Fibroblast of peridontal ligament (primary cell): ENCODE measurements at regions not wholly inside any gene's neighbourhood (a gene's known extent, or its start where the extent isn't known, plus 50 kb on each side); places are given as distances from the start of the nearest gene placed in this dataset.

Experiments
- DNase-seq: peaks from one replicate; pipeline ENCODE4 v3.0.0-alpha.2; 2010; ENCODE audit errors: extremely low read depth

DNA sequence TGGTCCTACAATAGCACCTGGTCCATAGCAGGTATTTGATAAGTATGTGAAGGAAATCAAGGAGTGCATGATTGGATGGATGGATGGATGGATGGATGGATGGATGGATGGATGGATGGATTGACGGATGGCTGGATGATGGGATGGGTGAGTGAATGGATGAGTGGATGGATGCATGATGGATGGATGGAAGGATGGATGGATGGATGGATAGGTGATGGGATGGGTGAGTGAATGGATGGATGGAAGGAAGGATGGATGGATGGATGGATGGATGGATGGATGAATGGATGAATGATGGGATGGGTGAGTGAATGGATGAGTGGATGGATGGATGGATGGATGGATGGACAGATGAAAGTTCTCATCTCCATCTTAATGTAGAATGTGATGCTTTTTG lies 231.0 kb upstream of the PPP2R2D start:
- DNase-seq: no peak

DNA sequence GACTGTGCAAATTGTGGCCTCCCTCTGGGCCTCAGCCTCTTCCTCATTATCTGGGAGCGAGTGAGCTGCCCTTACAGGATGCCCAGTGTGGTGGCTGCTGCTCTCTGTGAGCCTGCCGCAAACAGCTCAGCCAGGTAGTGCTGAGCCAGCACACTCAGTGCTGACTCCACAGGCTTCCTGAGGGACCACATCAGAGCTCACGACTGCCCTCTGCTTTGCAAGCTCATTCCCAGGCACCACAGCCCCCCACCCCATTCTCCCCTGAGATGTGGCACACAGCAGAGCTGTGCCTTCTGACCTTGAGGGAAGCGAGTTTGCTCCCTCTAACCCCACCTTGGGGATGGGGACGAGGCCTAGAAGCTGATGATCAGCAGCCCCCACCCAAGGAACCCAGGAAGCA lies 230.5 kb upstream of the PPP2R2D start:
- DNase-seq: no peak

DNA sequence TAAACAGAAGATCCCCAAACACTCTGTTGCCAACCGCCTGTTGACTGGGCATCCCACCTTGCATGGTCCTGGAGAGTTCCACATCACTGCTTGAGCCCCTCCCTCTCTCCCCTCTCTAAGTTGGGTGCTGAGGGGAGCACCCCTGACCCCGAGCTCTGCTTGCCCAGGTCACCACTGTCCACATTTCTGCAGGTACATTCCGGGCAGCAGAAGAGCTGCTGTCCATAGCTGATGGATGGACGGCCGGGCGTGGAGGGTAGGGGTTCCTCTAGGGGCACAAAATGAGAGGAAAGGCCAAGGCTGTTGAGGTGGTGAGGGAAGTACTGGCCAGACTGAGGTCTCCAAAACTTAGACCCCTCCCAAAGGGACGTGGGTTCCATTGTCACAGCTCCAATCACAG lies 227.4 kb upstream of the PPP2R2D start:
- DNase-seq: no peak

- no peak for DNase-seq
These were observed 226.7 kb upstream of the PPP2R2D start for GRCh38 chr10:131674130-131674529.

DNA sequence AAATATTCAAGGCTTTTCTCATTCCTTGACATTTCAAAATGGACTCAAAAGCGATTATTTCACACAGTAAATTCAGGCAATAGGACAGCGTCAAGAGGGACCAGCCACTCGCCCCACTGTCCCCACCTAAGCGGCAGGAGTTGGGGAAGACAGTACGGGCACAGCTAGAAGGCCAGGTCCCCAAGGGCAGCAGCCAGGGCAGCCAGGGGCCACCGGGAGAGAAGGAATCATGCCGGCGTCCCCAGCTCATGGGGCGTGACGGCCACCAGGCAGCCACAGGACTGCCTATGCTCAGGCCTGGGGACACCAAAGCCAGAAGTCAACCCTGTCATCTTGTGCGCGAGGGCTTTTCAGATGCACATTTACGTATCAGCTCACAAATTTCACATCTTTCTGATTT lies 225.7 kb upstream of the PPP2R2D start:
- no peak for DNase-seq

DNA sequence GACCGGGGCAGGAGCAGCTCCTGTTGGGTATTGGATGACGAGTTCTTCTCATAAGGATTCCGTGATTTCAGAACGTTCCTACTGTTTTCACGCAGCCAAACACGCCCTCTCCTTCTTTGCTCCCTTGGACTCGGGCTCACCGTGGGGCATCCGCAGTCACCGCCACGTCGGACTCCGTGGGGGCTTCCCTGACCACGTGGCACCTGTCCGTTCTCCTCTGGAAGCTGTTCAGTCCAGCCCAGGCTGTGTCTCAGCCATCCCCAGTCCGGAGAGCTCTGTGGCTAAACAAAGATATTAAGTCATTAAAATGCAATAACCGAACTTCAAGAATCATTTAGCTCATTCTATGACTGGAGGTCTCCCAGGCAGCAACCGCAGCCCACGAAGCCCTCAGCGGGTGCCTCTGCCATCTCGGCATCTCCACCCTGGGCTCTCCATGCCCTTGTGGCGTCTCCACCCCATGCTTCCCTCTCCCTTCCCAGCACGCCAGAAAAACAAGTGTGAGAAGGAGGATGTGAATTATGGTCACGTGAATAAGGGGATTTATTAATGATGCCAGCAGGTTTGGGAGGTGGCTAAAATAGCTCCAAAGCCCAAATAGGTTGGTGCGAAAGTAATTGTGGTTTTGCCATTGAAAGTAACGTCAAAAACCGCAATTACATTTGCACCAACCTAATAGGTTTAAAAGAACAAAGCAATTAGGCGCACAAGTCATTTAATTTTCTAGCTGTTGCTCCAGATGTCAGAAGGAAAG lies 224.6 kb upstream of the PPP2R2D start:
- no peak for DNase-seq

GRCh38 chr10:131676800-131677421 lies 223.9 kb upstream of the PPP2R2D start:
- no peak for DNase-seq

GRCh38 chr10:131677671-131678070 lies 223.1 kb upstream of the PPP2R2D start:
- no peak for DNase-seq

DNA sequence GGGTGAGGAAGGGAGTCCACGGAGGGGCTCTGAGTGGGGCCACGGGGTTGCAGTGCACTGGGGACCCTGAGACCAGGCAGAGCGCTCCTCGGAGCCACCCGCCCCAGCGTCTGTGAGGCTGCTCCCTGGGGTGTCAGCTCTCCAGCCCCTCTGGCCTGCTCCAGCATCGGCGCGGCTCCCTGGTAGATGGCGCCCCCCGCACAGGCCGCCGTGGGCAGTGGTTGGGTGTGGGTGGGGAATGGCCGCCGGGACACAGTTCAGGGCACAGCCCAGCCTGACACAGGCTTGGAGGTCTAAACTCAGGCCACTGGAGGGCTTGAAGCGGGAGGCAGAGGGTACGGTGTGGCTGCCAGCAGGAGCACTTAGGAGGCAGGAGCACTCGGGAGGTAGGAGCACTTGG lies 222.6 kb upstream of the PPP2R2D start:
- no peak for DNase-seq

- no peak for DNase-seq
These were observed 222.2 kb upstream of the PPP2R2D start for GRCh38 chr10:131678613-131679012.

GRCh38 chr10:131679926-131680325 lies 220.9 kb upstream of the PPP2R2D start:
- DNase-seq: no peak

DNA sequence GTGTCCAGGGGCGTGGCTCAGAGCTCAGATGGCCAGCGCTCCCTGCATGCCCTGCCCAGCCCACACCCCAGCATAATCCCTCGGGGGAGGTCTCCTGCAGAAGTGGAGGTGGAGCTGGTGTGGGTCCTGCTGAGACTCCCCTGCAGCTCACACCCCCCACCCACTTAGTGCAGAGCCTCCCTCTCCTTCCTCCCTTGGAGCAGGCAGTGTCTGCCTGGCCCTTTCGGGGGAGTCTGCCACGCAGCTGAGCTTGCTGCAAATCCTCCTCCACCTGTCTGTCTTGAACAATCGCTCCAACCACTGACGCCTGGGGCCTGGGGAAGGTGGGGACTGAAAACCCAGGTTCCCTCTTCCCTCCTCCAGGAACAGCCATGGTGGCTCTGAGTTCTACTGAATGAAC lies 219.7 kb upstream of the PPP2R2D start:
- no peak for DNase-seq

DNA sequence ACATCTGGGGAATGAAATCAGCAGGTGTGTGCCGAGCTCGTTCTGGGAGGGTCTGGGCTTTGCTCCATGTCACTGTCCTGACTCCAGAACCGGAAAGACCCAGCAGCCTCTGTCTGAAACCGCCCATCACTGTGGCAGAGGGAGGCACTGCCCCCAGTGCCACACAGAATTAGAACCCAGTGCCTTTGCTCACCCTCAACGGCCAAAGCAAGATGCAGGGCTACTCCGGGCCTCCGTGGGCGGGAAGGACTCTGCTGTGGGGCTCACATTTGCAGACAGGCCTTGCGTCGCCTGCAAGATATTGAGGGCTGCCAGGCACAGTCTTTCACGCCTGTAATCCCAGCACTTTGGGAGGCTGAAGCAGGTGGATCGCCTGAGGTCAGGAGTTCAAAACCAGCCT lies 219.2 kb upstream of the PPP2R2D start:
- DNase-seq: no peak

DNA sequence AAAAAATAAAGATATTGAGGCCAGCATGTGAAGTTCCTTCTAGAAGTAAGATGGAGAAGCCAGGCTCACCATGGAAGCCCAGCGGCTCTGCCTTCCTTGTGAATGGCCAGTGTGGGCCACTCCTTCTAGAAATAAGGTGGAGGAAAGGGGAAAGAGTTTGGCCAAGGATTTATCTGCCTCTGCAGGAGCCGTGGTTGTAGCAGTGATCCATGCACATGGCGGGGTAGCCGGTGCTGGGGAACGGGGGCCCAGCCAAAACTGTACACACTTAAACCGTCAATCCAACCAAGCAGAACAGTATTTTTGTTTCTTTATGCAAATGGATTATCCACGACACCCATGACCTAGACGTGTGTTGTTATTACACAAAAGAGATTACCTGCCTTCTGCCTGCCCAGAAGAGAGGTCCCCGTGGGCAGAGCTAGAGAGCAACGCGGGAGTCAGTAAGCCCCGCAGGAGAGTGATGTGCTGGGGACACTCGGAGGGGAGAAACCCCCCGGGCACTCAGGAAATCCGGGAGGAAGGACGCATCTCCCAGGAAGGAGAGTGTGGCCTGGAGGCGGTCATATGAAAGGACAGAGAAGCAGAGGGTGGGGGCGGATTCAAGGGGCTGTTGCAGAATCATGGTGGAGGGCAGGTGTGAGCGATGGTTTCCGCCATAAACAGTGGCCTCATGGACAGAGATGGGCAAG lies 218.4 kb upstream of the PPP2R2D start:
- no peak for DNase-seq

GRCh38 chr10:131683281-131683861 lies 217.4 kb upstream of the PPP2R2D start:
- no peak for DNase-seq

DNA sequence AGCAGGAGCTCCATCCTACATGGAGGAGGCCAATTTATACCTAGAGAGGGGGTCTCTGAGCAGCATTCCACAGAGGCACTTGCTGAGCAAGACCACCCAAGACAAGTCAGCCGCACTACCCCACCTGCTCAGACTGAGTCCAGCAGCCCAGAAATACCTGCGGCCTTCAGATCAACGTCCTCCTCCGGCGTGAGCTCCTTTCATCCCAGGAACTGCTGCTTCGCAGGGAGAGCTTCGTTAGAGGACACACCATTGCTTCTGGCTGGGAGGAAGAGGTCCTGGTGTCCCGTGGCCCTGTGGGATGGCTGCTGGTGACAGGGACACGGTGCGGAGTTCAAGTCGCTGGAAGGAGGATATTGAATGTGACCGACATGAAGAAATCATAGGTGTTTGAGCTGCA lies 216.9 kb upstream of the PPP2R2D start:
- no peak for DNase-seq

DNA sequence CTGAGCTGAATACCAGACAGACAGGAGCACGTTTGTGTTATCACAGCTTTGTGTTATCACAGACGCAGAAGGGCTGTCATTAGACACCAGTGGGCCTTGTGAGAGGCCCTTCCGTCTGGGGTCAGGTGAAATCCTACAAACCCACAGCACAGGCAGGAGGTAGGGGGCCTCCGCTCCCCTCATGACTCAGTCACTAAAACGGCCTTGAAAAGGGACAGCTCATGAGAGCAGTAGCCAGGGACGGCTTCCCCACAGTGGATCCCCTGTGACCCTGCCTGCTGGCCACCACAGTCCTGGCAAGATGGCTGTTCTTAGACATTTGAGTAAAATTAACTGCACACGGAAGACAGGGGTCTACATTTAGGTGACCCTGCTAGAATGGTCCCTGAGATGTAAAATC lies 215.8 kb upstream of the PPP2R2D start:
- DNase-seq: no peak

DNA sequence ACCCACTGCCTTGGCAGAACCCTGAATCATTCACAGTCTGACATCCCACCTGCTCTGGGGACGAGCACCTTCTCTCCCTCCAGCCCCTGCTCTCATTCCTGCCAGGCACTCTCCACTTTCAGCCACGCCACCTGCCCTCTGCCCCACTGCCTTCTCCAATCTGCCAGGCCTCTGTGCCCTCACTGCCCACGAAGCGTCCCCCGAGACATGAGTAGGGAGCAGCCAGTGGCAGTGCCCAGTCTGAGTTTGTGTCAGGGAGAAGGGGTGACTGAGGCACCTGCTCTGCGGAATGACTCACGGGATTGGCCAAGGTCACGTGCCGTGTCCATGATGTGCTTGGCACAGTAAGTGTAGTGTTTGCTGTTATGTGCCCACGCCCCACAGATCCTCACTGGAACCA lies 215.2 kb upstream of the PPP2R2D start:
- no peak for DNase-seq

- no peak for DNase-seq
These were observed 213.9 kb upstream of the PPP2R2D start for GRCh38 chr10:131686781-131687420.

- DNase-seq: no peak
These were observed 212.5 kb upstream of the PPP2R2D start for GRCh38 chr10:131688304-131688703.

GRCh38 chr10:131689016-131689415 lies 211.8 kb upstream of the PPP2R2D start:
- DNase-seq: no peak

DNA sequence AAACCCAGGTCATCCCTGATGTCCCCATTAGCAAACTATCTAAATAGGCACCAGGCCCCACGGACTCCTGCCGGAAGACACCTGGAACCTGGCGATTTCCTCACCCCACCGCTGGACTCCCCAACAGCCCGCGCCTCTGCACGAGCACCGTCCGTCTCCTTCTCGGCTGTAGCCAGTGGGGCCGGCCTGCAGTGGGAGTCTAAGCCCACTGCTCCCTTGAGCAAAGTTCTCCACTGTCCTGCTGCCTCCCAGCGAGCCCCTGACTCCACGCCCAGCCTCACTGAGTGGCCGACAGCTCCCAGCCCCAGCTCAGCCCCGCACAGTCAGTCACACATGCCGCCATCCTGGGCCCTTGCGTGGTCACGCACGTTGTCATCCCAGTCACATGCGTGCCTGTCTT lies 211.3 kb upstream of the PPP2R2D start:
- DNase-seq: no peak
